ENCODE measurements at regions not wholly inside any gene's neighbourhood (a gene's known extent, or its start where the extent isn't known, plus 50 kb on each side); places are given as distances from the start of the nearest gene placed in this dataset.

GRCh38 chr3:176193032-176193730 lies 1004.1 kb downstream of the TBL1XR1 start:
- TF ChIP-seq POLR2AphosphoS5 (IDR thresholded peaks at IDR 0.05; ENCODE audit: low read depth, low read length) (no peak), POU2F2 (IDR thresholded peaks at IDR 0.05; ENCODE audit: low read depth, low read length) (no peak), POLR2A (IDR thresholded peaks at IDR 0.05; ENCODE audit: low read depth, low read length) (no peak), PAX5 (IDR thresholded peaks at IDR 0.05; ENCODE audit: insufficient read depth, low read length, severe bottlenecking) (no peak), TAF1 (IDR thresholded peaks at IDR 0.05; ENCODE audit: low read depth, low read length) (no peak)

Data from GM12891 (cell line).